ENCODE measurements at regions not wholly inside any gene's neighbourhood (a gene's known extent, or its start where the extent isn't known, plus 50 kb on each side); places are given as distances from the start of the nearest gene placed in this dataset.

DNA sequence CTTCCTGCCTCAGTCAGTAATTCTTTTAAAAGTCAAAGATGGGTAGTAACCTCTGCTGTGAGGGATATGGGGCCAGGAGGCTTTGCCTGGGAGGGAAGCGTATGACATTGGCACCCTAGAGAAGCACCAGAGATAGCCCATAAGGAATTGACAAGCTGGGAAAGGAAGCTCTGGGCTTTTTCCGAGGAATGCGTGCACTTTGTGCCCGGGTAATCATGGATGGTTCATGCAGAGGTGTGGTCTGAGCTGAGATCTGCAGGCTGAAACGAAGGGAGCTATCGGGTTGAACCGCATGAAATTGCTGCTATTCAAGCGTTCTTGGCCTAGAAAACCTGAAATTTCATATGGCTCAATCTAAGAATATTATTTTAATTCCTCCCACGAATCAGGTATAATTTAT lies 127.7 kb upstream of the TLE3 start:
- DNase-seq, result no peak
- no peaks in the 10 kb centered on the region for H3K9me3 ChIP-seq
- no peaks in the 10 kb centered on the region for H3K36me3 ChIP-seq
- no peaks in the 10 kb centered on the region for H3K27me3 ChIP-seq
- no peaks in the 10 kb centered on the region for H3K4me1 ChIP-seq
- H3K27ac ChIP-seq, result no peak overlapping the region
- intact Hi-C loops (cut with DNase I; ENCODE audit: low total_unique reads), result no loop called here
- H3K4me3 ChIP-seq, result no peak overlapping the region
- no peak for TF ChIP-seq POLR2A (IDR thresholded peaks at IDR 0.05)
- TF ChIP-seq, protein P1, sequence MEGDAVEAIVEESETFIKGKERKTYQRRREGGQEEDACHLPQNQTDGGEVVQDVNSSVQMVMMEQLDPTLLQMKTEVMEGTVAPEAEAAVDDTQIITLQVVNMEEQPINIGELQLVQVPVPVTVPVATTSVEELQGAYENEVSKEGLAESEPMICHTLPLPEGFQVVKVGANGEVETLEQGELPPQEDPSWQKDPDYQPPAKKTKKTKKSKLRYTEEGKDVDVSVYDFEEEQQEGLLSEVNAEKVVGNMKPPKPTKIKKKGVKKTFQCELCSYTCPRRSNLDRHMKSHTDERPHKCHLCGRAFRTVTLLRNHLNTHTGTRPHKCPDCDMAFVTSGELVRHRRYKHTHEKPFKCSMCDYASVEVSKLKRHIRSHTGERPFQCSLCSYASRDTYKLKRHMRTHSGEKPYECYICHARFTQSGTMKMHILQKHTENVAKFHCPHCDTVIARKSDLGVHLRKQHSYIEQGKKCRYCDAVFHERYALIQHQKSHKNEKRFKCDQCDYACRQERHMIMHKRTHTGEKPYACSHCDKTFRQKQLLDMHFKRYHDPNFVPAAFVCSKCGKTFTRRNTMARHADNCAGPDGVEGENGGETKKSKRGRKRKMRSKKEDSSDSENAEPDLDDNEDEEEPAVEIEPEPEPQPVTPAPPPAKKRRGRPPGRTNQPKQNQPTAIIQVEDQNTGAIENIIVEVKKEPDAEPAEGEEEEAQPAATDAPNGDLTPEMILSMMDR (IDR thresholded peaks at IDR 0.05), result no peak

DNA sequence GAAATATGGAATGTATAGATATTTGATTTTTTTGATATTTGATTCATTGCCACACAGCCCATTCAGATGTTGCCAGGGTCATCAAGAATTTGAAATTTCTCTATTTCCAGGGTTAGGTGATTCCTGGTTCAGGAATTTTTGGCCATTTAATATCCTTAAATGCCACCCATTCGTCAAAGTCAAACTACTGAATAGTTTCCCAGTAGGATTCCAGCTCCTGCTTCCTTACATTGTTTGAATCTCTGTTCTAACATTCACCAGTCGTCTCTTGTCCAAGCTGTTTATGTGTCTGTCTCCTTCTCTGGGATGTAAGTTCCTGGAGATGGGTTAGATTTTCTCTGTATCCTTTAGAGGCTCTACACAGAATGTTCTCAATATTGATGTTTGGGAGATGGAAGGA lies 124.9 kb upstream of the TLE3 start:
- no peaks in the 10 kb centered on the region for H3K9me3 ChIP-seq

DNA sequence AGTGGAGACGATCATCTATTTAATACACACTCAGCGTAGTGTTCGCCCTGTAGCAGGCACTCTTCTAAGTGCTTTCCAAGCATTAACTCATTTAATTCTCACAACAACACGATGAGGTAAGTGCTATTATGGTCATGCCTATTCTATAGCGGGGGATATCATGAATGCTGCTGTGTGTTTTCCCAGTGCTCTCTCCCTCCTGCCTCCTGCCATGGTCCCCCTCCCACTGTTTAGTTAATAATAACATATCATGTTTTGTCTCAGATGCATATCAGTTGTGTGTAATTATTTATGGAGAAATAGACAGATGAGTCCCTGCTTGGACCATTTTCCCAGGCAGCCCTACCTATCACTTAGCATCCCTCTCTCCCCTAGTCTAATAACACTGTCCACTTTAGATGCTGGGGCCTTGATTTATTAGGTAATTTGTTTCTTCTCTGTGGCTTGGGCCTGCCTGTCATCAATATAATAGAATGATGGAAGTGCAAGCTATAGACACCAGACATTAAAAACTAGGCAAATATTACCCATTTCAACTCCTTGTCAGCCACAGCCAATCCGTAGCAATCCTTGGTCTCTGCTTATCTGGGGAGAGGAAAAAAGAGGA lies 122.9 kb upstream of the TLE3 start:
- intact Hi-C loops (cut with DNase I; ENCODE audit: low total_unique reads), result no loop called here
- Histone ChIP-seq H3K27ac (no peak overlapping the region), H3K4me3 (no peak overlapping the region), H3K27me3 (no peaks in the 10 kb centered on the region), H3K4me1 (no peaks in the 10 kb centered on the region), H3K36me3 (no peaks in the 10 kb centered on the region), H3K9me3 (no peaks in the 10 kb centered on the region)
- no peak for DNase-seq
- TF ChIP-seq, protein P1 (IDR thresholded peaks at IDR 0.05), result no peak
- no peak for TF ChIP-seq POLR2A (IDR thresholded peaks at IDR 0.05)

More for the DNA sequence above, 124.9 kb upstream of the TLE3 start:
- Histone ChIP-seq H3K4me1 (no peaks in the 10 kb centered on the region), H3K4me3 (no peak overlapping the region), H3K27ac (no peak overlapping the region), H3K27me3 (no peaks in the 10 kb centered on the region), H3K36me3 (no peaks in the 10 kb centered on the region)
- DNase-seq, result no peak
- intact Hi-C loops (cut with DNase I; ENCODE audit: low total_unique reads), result no loop called here
- no peak for TF ChIP-seq POLR2A (IDR thresholded peaks at IDR 0.05)
- TF ChIP-seq, protein P1 (IDR thresholded peaks at IDR 0.05), result no peak

DNA sequence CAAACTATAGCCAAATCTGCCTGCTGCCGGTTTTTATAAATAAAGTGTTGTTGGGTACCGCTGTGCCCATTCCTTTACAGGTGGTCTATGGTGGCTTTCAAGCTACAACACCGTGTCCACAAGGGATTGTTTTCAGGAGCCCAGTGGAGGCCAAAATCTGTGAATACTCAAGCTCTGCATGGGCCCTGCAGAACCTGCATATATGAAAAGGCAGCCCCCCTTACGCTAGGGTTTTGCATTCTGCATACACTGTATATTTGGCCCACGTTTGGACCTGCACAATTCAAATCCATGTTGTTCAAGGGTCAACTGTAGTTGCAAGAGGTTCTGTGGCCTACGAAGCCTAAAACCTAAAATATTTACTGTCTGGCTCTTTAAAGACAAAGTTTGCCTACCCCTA lies 122.2 kb upstream of the TLE3 start:
- H3K9me3 ChIP-seq, result no peaks in the 10 kb centered on the region
- H3K36me3 ChIP-seq, result no peaks in the 10 kb centered on the region
- H3K4me3 ChIP-seq, result no peak overlapping the region
- H3K27me3 ChIP-seq, result no peaks in the 10 kb centered on the region
- TF ChIP-seq, protein P1 (IDR thresholded peaks at IDR 0.05), result no peak
- TF ChIP-seq POLR2A (IDR thresholded peaks at IDR 0.05), result no peak
- no peak overlapping the region for H3K27ac ChIP-seq
- H3K4me1 ChIP-seq, result no peaks in the 10 kb centered on the region
- intact Hi-C loops (cut with DNase I; ENCODE audit: low total_unique reads), result no loop called here
- no peak for DNase-seq

DNA sequence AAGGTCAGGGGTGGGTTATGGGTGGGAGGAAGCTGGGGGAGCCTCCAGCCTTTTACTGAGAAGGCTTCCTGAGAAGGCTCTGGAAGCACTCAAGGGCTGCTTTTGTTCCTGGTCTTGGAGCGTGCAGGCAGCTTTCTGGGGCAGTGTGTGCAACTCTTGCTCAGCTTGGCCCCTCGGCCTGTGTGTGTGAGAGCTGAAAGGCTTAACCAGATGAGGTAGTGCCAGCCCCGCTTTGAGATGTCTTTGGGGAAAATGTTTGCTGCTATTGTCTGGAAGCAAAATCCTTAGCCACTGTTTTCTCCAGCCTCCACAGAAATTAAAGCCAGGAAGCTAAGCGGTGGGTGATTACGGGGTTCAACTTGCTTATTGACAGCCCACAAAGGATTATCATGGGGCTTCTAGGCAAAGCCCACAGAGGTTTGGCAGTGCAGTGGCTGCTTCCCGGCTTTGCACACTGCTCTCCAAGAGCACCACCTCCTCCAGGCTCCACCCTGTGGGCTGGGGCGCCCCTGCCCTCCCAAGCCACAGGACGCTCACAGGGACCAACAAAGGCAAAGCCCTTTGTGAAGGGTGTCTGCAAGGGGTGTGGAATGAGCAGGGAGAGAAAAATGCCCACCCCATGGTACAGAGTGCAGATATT lies 121.7 kb upstream of the TLE3 start:
- Histone ChIP-seq H3K9me3 (no peaks in the 10 kb centered on the region), H3K4me3 (no peak overlapping the region), H3K27me3 (no peaks in the 10 kb centered on the region), H3K4me1 (no peaks in the 10 kb centered on the region), H3K36me3 (no peaks in the 10 kb centered on the region), H3K27ac (no peak overlapping the region)
- no peak for TF ChIP-seq POLR2A (IDR thresholded peaks at IDR 0.05)
- intact Hi-C loops (cut with DNase I; ENCODE audit: low total_unique reads), result no loop called here
- no peak for DNase-seq
